ENCODE measurements at regions not wholly inside any gene's neighbourhood (a gene's known extent, or its start where the extent isn't known, plus 50 kb on each side); places are given as distances from the start of the nearest gene placed in this dataset.
"Not testable (repeated sequence)": the region's sequence is repeated elsewhere in the genome, so short reads cannot be mapped to it uniquely, and the experiment has no call there.

- no peak for TF ChIP-seq SUZ12 (IDR thresholded peaks at IDR 0.05; ENCODE audit: extremely low read depth, insufficient read depth, insufficient read length)
- TF ChIP-seq ZNF274 (IDR thresholded peaks at IDR 0.05; ENCODE audit: low read depth, low read length), result no peak
- TF ChIP-seq YY1 (IDR thresholded peaks at IDR 0.05; ENCODE audit: insufficient read depth, insufficient read length), result no peak
- H3K36me3 ChIP-seq (ENCODE audit: insufficient read depth, insufficient read length, low read length), result no peaks in the 10 kb centered on the region
Observed at GRCh38 chr18:23321996-23322395, 131.1 kb upstream of the RIOK3 start.

GRCh38 chr18:23324056-23324811 lies 128.9 kb upstream of the RIOK3 start:
- no peak overlapping the region for H3K4me3 ChIP-seq (ENCODE audit: insufficient read length, low read depth)
- TF ChIP-seq SUZ12 (IDR thresholded peaks at IDR 0.05; ENCODE audit: extremely low read depth, insufficient read depth, insufficient read length), result no peak
- H3K4me1 ChIP-seq (ENCODE audit: insufficient read depth, insufficient read length), result no peaks in the 10 kb centered on the region
- H3K9ac ChIP-seq (ENCODE audit: insufficient read length, low read depth), result no peak overlapping the region
- H3K9me3 ChIP-seq (ENCODE audit: insufficient read depth, low read length), result no peaks in the 10 kb centered on the region
- DNase-seq (ENCODE audit: low read depth, low spot score), result no peak
- no peaks in the 10 kb centered on the region for H3K27me3 ChIP-seq (ENCODE audit: insufficient read depth, insufficient read length)
- no peaks in the 10 kb centered on the region for H3K36me3 ChIP-seq (ENCODE audit: insufficient read depth, insufficient read length, low read length)

More at GRCh38 chr18:23321996-23322395, 131.1 kb upstream of the RIOK3 start:
- H3K9me3 ChIP-seq (ENCODE audit: insufficient read depth, low read length), result no peaks in the 10 kb centered on the region
- H3K4me1 ChIP-seq (ENCODE audit: insufficient read depth, insufficient read length), result no peaks in the 10 kb centered on the region
- H3K4me3 ChIP-seq (ENCODE audit: insufficient read length, low read depth), result no peak overlapping the region
- H3K9ac ChIP-seq (ENCODE audit: insufficient read length, low read depth), result no peak overlapping the region
- H3K27me3 ChIP-seq (ENCODE audit: insufficient read depth, insufficient read length), result no peaks in the 10 kb centered on the region
- DNase-seq (ENCODE audit: low read depth, low spot score), result no peak

- Histone ChIP-seq H3K9ac (ENCODE audit: insufficient read length, low read depth) (no peak overlapping the region), H3K4me1 (ENCODE audit: insufficient read depth, insufficient read length) (no peaks in the 10 kb centered on the region), H3K27me3 (ENCODE audit: insufficient read depth, insufficient read length) (no peaks in the 10 kb centered on the region), H3K4me3 (ENCODE audit: insufficient read length, low read depth) (no peak overlapping the region), H3K9me3 (ENCODE audit: insufficient read depth, low read length) (no peaks in the 10 kb centered on the region), H3K36me3 (ENCODE audit: insufficient read depth, insufficient read length, low read length) (no peaks in the 10 kb centered on the region)
- TF ChIP-seq ZNF274 (IDR thresholded peaks at IDR 0.05; ENCODE audit: low read depth, low read length) (no peak), SUZ12 (IDR thresholded peaks at IDR 0.05; ENCODE audit: extremely low read depth, insufficient read depth, insufficient read length) (no peak), YY1 (IDR thresholded peaks at IDR 0.05; ENCODE audit: insufficient read depth, insufficient read length) (no peak)
- DNase-seq (ENCODE audit: low read depth, low spot score), result no peak
Observed at GRCh38 chr18:23324861-23325260, 128.2 kb upstream of the RIOK3 start.

GRCh38 chr18:23329671-23330070 lies 123.4 kb upstream of the RIOK3 start:
- H3K4me3 ChIP-seq (ENCODE audit: insufficient read length, low read depth); H3K9ac ChIP-seq (ENCODE audit: insufficient read length, low read depth): not testable (repeated sequence)

GRCh38 chr18:23330423-23330822 lies 122.7 kb upstream of the RIOK3 start:
- Histone ChIP-seq H3K4me3 (ENCODE audit: insufficient read length, low read depth) (no peak overlapping the region), H3K4me1 (ENCODE audit: insufficient read depth, insufficient read length) (no peaks in the 10 kb centered on the region), H3K9ac (ENCODE audit: insufficient read length, low read depth) (no peak overlapping the region), H3K9me3 (ENCODE audit: insufficient read depth, low read length) (no peaks in the 10 kb centered on the region), H3K27me3 (ENCODE audit: insufficient read depth, insufficient read length) (no peaks in the 10 kb centered on the region), H3K36me3 (ENCODE audit: insufficient read depth, insufficient read length, low read length) (no peaks in the 10 kb centered on the region)
- DNase-seq (ENCODE audit: low read depth, low spot score), result no peak
- TF ChIP-seq SUZ12 (IDR thresholded peaks at IDR 0.05; ENCODE audit: extremely low read depth, insufficient read depth, insufficient read length) (no peak), ZNF274 (IDR thresholded peaks at IDR 0.05; ENCODE audit: low read depth, low read length) (no peak), YY1 (IDR thresholded peaks at IDR 0.05; ENCODE audit: insufficient read depth, insufficient read length) (no peak)

More at GRCh38 chr18:23329671-23330070, 123.4 kb upstream of the RIOK3 start:
- H3K36me3 ChIP-seq (ENCODE audit: insufficient read depth, insufficient read length, low read length); H3K4me1 ChIP-seq (ENCODE audit: insufficient read depth, insufficient read length); H3K9me3 ChIP-seq (ENCODE audit: insufficient read depth, low read length); H3K27me3 ChIP-seq (ENCODE audit: insufficient read depth, insufficient read length); DNase-seq (ENCODE audit: low read depth, low spot score): not testable (repeated sequence)

GRCh38 chr18:23331091-23331920 lies 121.8 kb upstream of the RIOK3 start:
- no peaks in the 10 kb centered on the region for H3K27me3 ChIP-seq (ENCODE audit: insufficient read depth, insufficient read length)

GRCh38 chr18:23332356-23332755 lies 120.7 kb upstream of the RIOK3 start:
- no peak for DNase-seq (ENCODE audit: low read depth, low spot score)
- Histone ChIP-seq H3K4me1 (ENCODE audit: insufficient read depth, insufficient read length) (no peaks in the 10 kb centered on the region), H3K9ac (ENCODE audit: insufficient read length, low read depth) (no peak overlapping the region), H3K36me3 (ENCODE audit: insufficient read depth, insufficient read length, low read length) (no peaks in the 10 kb centered on the region), H3K27me3 (ENCODE audit: insufficient read depth, insufficient read length) (no peaks in the 10 kb centered on the region), H3K9me3 (ENCODE audit: insufficient read depth, low read length) (no peaks in the 10 kb centered on the region), H3K4me3 (ENCODE audit: insufficient read length, low read depth) (no peak overlapping the region)
- TF ChIP-seq ZNF274 (IDR thresholded peaks at IDR 0.05; ENCODE audit: low read depth, low read length) (no peak), YY1 (IDR thresholded peaks at IDR 0.05; ENCODE audit: insufficient read depth, insufficient read length) (no peak), SUZ12 (IDR thresholded peaks at IDR 0.05; ENCODE audit: extremely low read depth, insufficient read depth, insufficient read length) (no peak)

More at GRCh38 chr18:23331091-23331920, 121.8 kb upstream of the RIOK3 start:
- H3K9me3 ChIP-seq (ENCODE audit: insufficient read depth, low read length), result no peaks in the 10 kb centered on the region
- no peak for TF ChIP-seq ZNF274 (IDR thresholded peaks at IDR 0.05; ENCODE audit: low read depth, low read length)
- TF ChIP-seq YY1 (IDR thresholded peaks at IDR 0.05; ENCODE audit: insufficient read depth, insufficient read length), result no peak
- TF ChIP-seq SUZ12 (IDR thresholded peaks at IDR 0.05; ENCODE audit: extremely low read depth, insufficient read depth, insufficient read length), result no peak
- no peaks in the 10 kb centered on the region for H3K36me3 ChIP-seq (ENCODE audit: insufficient read depth, insufficient read length, low read length)
- no peak overlapping the region for H3K9ac ChIP-seq (ENCODE audit: insufficient read length, low read depth)
- H3K4me3 ChIP-seq (ENCODE audit: insufficient read length, low read depth), result no peak overlapping the region
- DNase-seq (ENCODE audit: low read depth, low spot score), result no peak
- no peaks in the 10 kb centered on the region for H3K4me1 ChIP-seq (ENCODE audit: insufficient read depth, insufficient read length)

Measured in NT2/D1 (cell line).